GM18520 (cell line): ENCODE measurements at regions not wholly inside any gene's neighbourhood (a gene's known extent, or its start where the extent isn't known, plus 50 kb on each side); places are given as distances from the start of the nearest gene placed in this dataset.

Experiments used
- ATAC-seq: cut with Tn5 transposase; IDR thresholded peaks from one replicate; pipeline ENCODE4 v1.9.1; 2021; ENCODE audit not compliant: unreplicated experiment

GRCh38 chr6:14031516-14031915, 86.1 kb upstream of the CD83 start:
- ATAC-seq: no peak

- no peak for ATAC-seq
Observed at GRCh38 chr6:14035071-14035847, 82.3 kb upstream of the CD83 start.

- ATAC-seq: no peak
Observed at GRCh38 chr6:14035874-14036273, 81.7 kb upstream of the CD83 start.

GRCh38 chr6:14036911-14037310, 80.7 kb upstream of the CD83 start:
- ATAC-seq: no peak

GRCh38 chr6:14037402-14038277, 79.9 kb upstream of the CD83 start:
- no peak for ATAC-seq

- ATAC-seq: no peak
Observed at GRCh38 chr6:14038467-14039437, 78.8 kb upstream of the CD83 start.

- no peak for ATAC-seq
Observed at GRCh38 chr6:14040042-14040441, 77.5 kb upstream of the CD83 start.

- peak; percentile 52 for ATAC-seq
Observed at GRCh38 chr6:14046476-14047068, 71.0 kb upstream of the CD83 start.

- ATAC-seq: no peak
Observed at GRCh38 chr6:14047151-14047740, 70.3 kb upstream of the CD83 start.

GRCh38 chr6:14048837-14049236, 68.7 kb upstream of the CD83 start:
- ATAC-seq: no peak

- ATAC-seq: no peak
Observed at GRCh38 chr6:14051355-14051754, 66.2 kb upstream of the CD83 start.

GRCh38 chr6:14053811-14054210, 63.8 kb upstream of the CD83 start:
- ATAC-seq: no peak

- no peak for ATAC-seq
Observed at GRCh38 chr6:14055541-14055940, 62.0 kb upstream of the CD83 start.

GRCh38 chr6:14058029-14058695, 59.4 kb upstream of the CD83 start:
- ATAC-seq: no peak

- ATAC-seq: no peak
Observed at GRCh38 chr6:14058735-14059134, 58.8 kb upstream of the CD83 start.

- no peak for ATAC-seq
Observed at GRCh38 chr6:14059791-14060436, 57.7 kb upstream of the CD83 start.

GRCh38 chr6:14060971-14061370, 56.6 kb upstream of the CD83 start:
- no peak for ATAC-seq

GRCh38 chr6:14061643-14062042, 55.9 kb upstream of the CD83 start:
- no peak for ATAC-seq

- no peak for ATAC-seq
Observed at GRCh38 chr6:14062345-14063029, 55.1 kb upstream of the CD83 start.
